Lower leg skin (tissue), 3 donors: ENCODE measurements at regions not wholly inside any gene's neighbourhood (a gene's known extent, or its start where the extent isn't known, plus 50 kb on each side); places are given as distances from the start of the nearest gene placed in this dataset.

ENCODE experiments used
- CTCF ChIP-seq, 3 donors: fragments of 450-650 bp; IDR thresholded peaks; one replicate each; pipeline ENCODE4 v1.5.1; 2016; ENCODE audit warnings: antibody characterized with exemption in 3 of 3, mild to moderate bottlenecking in 3 of 3, moderate library complexity in 2 of 3
- POLR2A ChIP-seq, 2 donors: fragments of 450-650 bp; IDR thresholded peaks; one replicate each; pipeline ENCODE4 v1.6.1; 2016 to 2017; ENCODE audit warnings: antibody characterized with exemption in 2 of 2, mild to moderate bottlenecking in 1 of 2, moderate library complexity in 1 of 2

- TF ChIP-seq POLR2A (IDR thresholded peaks at IDR 0.05) (no peak), CTCF (IDR thresholded peaks at IDR 0.05) (no peak)
These were observed 63.2 kb upstream of the MARCHF10 start for GRCh38 chr17:62871291-62871690.
